ENCODE measurements at regions not wholly inside any gene's neighbourhood (a gene's known extent, or its start where the extent isn't known, plus 50 kb on each side); places are given as distances from the start of the nearest gene placed in this dataset.

DNA sequence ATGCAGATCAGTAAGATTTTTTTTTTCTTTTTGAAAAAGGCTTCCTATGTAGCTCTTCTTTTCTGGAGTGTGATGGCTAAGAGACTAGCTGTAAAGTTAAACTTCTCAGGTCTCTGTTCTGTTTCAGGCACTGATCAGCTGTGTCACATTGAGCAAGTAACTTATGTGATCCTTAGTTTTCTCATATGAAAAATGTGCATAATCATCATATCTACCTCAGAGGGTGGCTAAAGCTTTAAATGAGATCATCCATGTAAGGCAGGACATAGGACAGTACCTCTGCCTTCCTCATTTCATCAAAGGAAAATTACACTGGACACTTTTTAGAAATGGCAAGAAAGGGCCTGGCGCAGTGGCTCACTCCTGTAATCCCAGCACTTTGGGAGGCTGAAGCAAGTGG is 235.9 kb upstream of the TYRP1 start:
- Histone ChIP-seq H3K4me3 (no peak overlapping the region), H3K27ac (no peak overlapping the region), H3K4me1 (no peaks in the 10 kb centered on the region), H3K9me3 (no peaks in the 10 kb centered on the region), H3K27me3 (no peaks in the 10 kb centered on the region), H3K36me3 (no peaks in the 10 kb centered on the region)
- no peak for FAIRE-seq
- intact Hi-C loops (cut with DNase I): no loop called here
- WGBS, 2 donors: 91 to 98% methylated on average over 1 of the region's 1 CpG
- DNase-seq: no peak
- TF ChIP-seq, protein P1, sequence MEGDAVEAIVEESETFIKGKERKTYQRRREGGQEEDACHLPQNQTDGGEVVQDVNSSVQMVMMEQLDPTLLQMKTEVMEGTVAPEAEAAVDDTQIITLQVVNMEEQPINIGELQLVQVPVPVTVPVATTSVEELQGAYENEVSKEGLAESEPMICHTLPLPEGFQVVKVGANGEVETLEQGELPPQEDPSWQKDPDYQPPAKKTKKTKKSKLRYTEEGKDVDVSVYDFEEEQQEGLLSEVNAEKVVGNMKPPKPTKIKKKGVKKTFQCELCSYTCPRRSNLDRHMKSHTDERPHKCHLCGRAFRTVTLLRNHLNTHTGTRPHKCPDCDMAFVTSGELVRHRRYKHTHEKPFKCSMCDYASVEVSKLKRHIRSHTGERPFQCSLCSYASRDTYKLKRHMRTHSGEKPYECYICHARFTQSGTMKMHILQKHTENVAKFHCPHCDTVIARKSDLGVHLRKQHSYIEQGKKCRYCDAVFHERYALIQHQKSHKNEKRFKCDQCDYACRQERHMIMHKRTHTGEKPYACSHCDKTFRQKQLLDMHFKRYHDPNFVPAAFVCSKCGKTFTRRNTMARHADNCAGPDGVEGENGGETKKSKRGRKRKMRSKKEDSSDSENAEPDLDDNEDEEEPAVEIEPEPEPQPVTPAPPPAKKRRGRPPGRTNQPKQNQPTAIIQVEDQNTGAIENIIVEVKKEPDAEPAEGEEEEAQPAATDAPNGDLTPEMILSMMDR (IDR thresholded peaks at IDR 0.05): no peak
- ATAC-seq: no peak

DNA sequence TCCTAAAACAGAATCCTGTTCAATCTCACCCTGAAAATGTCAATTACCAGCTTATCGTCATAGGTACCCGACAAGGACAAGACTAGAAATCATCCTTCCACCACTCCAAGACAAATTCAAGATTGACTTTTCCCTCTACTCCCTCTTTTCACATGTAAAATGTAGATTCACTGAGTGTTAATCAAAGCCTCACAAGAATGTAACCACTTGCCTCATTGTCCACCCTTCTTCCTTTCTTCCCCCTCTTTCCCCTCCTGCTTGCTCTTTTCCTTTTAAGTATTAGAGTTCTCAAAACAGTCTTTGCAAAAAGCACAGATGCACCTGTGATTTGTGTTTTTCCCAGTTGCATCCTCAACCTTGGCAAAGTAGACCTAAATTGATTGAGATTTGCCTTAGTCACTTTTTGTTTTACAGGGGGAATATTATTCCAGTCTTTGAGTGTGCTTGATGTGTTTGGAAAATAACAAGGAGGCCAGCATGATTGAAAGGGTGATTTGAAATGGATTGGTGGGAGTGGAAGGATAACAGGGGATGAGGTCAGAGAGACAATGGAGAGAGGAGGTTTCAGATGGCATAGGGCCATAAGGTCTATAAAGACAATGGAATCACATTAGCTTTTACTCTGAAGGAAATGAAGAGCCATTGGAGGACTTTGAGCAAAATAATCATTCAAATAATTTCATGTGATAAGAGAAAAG is 231.3 kb upstream of the TYRP1 start:
- 88 to 90% methylated on average over 2 of the region's 2 CpGs for WGBS, 2 donors
- DNase-seq (no peak), ATAC-seq (no peak), FAIRE-seq (no peak)
- Histone ChIP-seq H3K36me3 (no peaks in the 10 kb centered on the region), H3K27ac (no peak overlapping the region), H3K4me1 (no peaks in the 10 kb centered on the region), H3K9me3 (no peaks in the 10 kb centered on the region), H3K27me3 (no peaks in the 10 kb centered on the region), H3K4me3 (no peak overlapping the region)
- intact Hi-C loops (cut with DNase I): no loop called here
- TF ChIP-seq, protein P1 (IDR thresholded peaks at IDR 0.05): no peak

DNA sequence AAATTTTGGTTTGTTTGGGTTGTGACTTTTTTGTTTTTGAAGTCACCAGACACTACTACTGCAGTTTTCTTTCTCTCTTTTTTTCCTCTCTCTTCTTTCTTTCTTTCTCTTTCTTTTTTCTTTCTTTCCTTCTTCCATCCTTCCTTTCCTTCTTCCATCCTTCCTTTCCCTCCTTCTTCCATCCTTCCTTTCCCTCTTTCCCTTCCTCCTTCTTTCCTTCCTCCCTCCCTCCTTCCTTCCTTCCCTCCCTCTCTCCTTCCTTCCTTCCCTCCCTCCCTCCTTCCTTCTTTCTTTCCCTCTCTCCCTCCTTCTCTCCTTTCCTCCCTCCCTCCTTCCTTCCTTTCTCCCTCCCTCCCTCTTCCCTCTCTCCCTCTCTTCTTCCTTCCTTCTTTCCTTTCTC is 230.3 kb upstream of the TYRP1 start:
- Histone ChIP-seq H3K27me3 (no peaks in the 10 kb centered on the region), H3K9me3 (no peaks in the 10 kb centered on the region), H3K4me3 (no peak overlapping the region), H3K36me3 (no peaks in the 10 kb centered on the region), H3K4me1 (no peaks in the 10 kb centered on the region), H3K27ac (no peak overlapping the region)
- FAIRE-seq: no peak
- TF ChIP-seq, protein P1 (IDR thresholded peaks at IDR 0.05): no peak
- intact Hi-C loops (cut with DNase I): no loop called here
- no peak for ATAC-seq
- DNase-seq: no peak

DNA sequence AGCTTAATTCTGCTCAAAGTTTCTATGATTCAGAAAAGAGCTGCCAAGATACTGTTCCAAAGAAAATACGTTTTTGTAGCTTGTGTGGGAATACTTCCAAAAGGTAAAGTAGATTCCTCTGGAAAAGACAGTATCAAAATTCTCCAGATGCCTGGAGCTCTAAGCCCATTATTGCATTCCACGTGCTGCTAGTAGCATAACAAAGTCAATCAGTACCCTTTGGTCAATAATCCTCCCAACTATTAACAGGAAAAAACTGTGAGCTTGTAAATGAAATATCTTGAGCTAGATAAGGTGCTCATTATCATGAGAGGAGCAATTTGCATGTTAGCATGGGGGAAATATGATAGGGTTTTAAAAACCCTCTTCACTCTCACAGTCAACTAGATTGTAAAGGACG is 229.5 kb upstream of the TYRP1 start:
- H3K4me1 ChIP-seq: no peaks in the 10 kb centered on the region
- H3K27ac ChIP-seq: no peak overlapping the region
- whole genome bisulfite sequencing, 2 donors: 13 to 18% methylated on average over 3 of the region's 3 CpGs
- DNase-seq (no peak), ATAC-seq (no peak), FAIRE-seq (no peak)
- H3K4me3 ChIP-seq: no peak overlapping the region
- H3K9me3 ChIP-seq: no peaks in the 10 kb centered on the region
- TF ChIP-seq, protein P1 (IDR thresholded peaks at IDR 0.05): no peak
- intact Hi-C loops (cut with DNase I): no loop called here
- no peaks in the 10 kb centered on the region for H3K27me3 ChIP-seq
- no peaks in the 10 kb centered on the region for H3K36me3 ChIP-seq

DNA sequence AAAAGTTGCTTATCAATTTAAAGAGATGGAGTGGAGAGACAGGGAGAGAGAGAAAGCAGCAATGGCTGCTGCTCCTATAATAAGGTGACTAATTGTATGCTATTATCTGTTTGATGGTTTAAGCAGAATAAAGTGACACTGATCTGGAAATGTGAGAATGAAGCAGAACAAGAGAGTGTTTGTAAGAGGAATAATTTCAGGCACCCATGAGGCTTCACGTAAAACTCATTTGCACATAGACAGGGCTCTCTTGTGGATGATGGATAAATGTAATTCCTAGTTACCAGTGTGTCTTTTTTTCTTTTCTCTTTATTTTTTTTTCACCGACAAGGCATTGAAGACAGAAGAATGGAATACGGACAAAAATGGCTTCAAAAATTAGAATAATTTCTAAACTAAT is 228.8 kb upstream of the TYRP1 start:
- DNase-seq (no peak), FAIRE-seq (no peak), ATAC-seq (no peak)
- H3K9me3 ChIP-seq: no peaks in the 10 kb centered on the region
- H3K27me3 ChIP-seq: no peaks in the 10 kb centered on the region
- intact Hi-C loops (cut with DNase I): no loop called here
- no peaks in the 10 kb centered on the region for H3K36me3 ChIP-seq
- TF ChIP-seq, protein P1 (IDR thresholded peaks at IDR 0.05): no peak
- 53 to 58% methylated on average over 3 of the region's 3 CpGs for WGBS, 2 donors
- no peaks in the 10 kb centered on the region for H3K4me1 ChIP-seq
- no peak overlapping the region for H3K4me3 ChIP-seq
- no peak overlapping the region for H3K27ac ChIP-seq

All from pancreas (tissue), 10 donors.